Dermis microvascular lymphatic vessel endothelial cell (primary cell): ENCODE measurements at regions not wholly inside any gene's neighbourhood (a gene's known extent, or its start where the extent isn't known, plus 50 kb on each side); places are given as distances from the start of the nearest gene placed in this dataset.
A peak's percentile ranks its signal among the peaks of the same experiment; 100 is the strongest.
"Not testable (repeated sequence)": the region's sequence is repeated elsewhere in the genome, so short reads cannot be mapped to it uniquely, and the experiment has no call there.

Source experiments
- DNase-seq, 2 donors: peaks; one replicate each; pipeline versions ENCODE4 v3.0.0 to v3.0.0-alpha.2; 2010; ENCODE audit warnings: low read depth in 2 of 2

- no peak for DNase-seq
These were observed 289.9 kb upstream of the ATP11B start for GRCh38 chr3:182503401-182503800.

GRCh38 chr3:182508919-182509711 is 284.2 kb upstream of the ATP11B start:
- DNase-seq = no peak

- DNase-seq = no peak
These were observed 283.4 kb upstream of the ATP11B start for GRCh38 chr3:182509844-182510460.

GRCh38 chr3:182514236-182514964 is 278.9 kb upstream of the ATP11B start:
- DNase-seq = no peak

- no peak for DNase-seq
These were observed 276.5 kb upstream of the ATP11B start for GRCh38 chr3:182516597-182517336.

GRCh38 chr3:182519569-182519968 is 273.7 kb upstream of the ATP11B start:
- no peak for DNase-seq

- DNase-seq = no peak
These were observed 272.0 kb upstream of the ATP11B start for GRCh38 chr3:182521339-182521738.

- not testable (repeated sequence) for DNase-seq
These were observed 269.9 kb upstream of the ATP11B start for GRCh38 chr3:182523424-182523823.

- no peak for DNase-seq
These were observed 269.5 kb upstream of the ATP11B start for GRCh38 chr3:182523836-182524235.

GRCh38 chr3:182524711-182525401 is 268.4 kb upstream of the ATP11B start:
- no peak for DNase-seq

GRCh38 chr3:182525766-182526374 is 267.4 kb upstream of the ATP11B start:
- no peak for DNase-seq

- DNase-seq = no peak
These were observed 265.6 kb upstream of the ATP11B start for GRCh38 chr3:182527745-182528144.

GRCh38 chr3:182530316-182530715 is 263.0 kb upstream of the ATP11B start:
- DNase-seq = no peak

- peak; percentile 5 to 6 for DNase-seq
These were observed 259.9 kb upstream of the ATP11B start for GRCh38 chr3:182533394-182533793.

GRCh38 chr3:182544542-182544941 is 248.8 kb upstream of the ATP11B start:
- DNase-seq = no peak

- no peak for DNase-seq
These were observed 231.0 kb upstream of the ATP11B start for GRCh38 chr3:182562274-182562673.

GRCh38 chr3:182565916-182566796 is 227.1 kb upstream of the ATP11B start:
- DNase-seq = no peak

GRCh38 chr3:182567700-182568099 is 225.6 kb upstream of the ATP11B start:
- DNase-seq = no peak

GRCh38 chr3:182568261-182568660 is 225.0 kb upstream of the ATP11B start:
- DNase-seq = no peak

GRCh38 chr3:182568876-182569275 is 224.4 kb upstream of the ATP11B start:
- no peak for DNase-seq
